DMS153 treated with DMSO at 0.1 percent for 48 hours (cell line): ENCODE measurements at regions not wholly inside any gene's neighbourhood (a gene's known extent, or its start where the extent isn't known, plus 50 kb on each side); places are given as distances from the start of the nearest gene placed in this dataset.

Experiments
- DNase-seq: peaks from one replicate; lab custom pipeline; 2025; ENCODE audit not compliant: unreplicated experiment; lab: John Stamatoyannopoulos, UW

GRCh38 chr5:9699681-9700080 is 69.5 kb upstream of the TAS2R1 start:
- DNase-seq: no peak

GRCh38 chr5:9698841-9699240 is 68.7 kb upstream of the TAS2R1 start:
- no peak for DNase-seq

- DNase-seq: no peak
Observed at GRCh38 chr5:9698125-9698826, 68.1 kb upstream of the TAS2R1 start.

GRCh38 chr5:9692576-9692975 is 62.4 kb upstream of the TAS2R1 start:
- DNase-seq: no peak

- DNase-seq: no peak
Observed at GRCh38 chr5:9691261-9691660, 61.1 kb upstream of the TAS2R1 start.

- DNase-seq: no peak
Observed at GRCh38 chr5:9690751-9691150, 60.6 kb upstream of the TAS2R1 start.

GRCh38 chr5:9686216-9686615 is 56.1 kb upstream of the TAS2R1 start:
- no peak for DNase-seq

- DNase-seq: no peak
Observed at GRCh38 chr5:9681706-9682105, 51.6 kb upstream of the TAS2R1 start.
